Tibial nerve (tissue), 4 donors: ENCODE measurements at regions not wholly inside any gene's neighbourhood (a gene's known extent, or its start where the extent isn't known, plus 50 kb on each side); places are given as distances from the start of the nearest gene placed in this dataset.

ENCODE experiments used
- DNase-seq, 2 donors: peaks; one replicate each; pipeline ENCODE4 v3.0.0-alpha.2; 2019; ENCODE audit warnings: low spot score in 2 of 2
- H3K27ac ChIP-seq, 4 donors: fragments of 200-600 bp; sonication (generic) in 3 of 4; one replicate each; pipeline ENCODE4 v1.5.1; 2017 to 2019; ENCODE audit warnings: mild to moderate bottlenecking in 1 of 4
- H3K27me3 ChIP-seq, 2 donors: fragments of 200-600 bp; sonication (generic) in 1 of 2; one replicate each; pipeline versions ENCODE4 v1.5.1 to v1.6.0; 2017 to 2019
- H3K36me3 ChIP-seq, 3 donors: fragments of 200-600 bp; sonication (generic); one replicate each; pipeline ENCODE4 v1.5.1; 2018 to 2019
- H3K4me1 ChIP-seq, 4 donors: fragments of 200-600 bp; sonication (generic) in 3 of 4; one replicate each; pipeline ENCODE4 v1.5.1; 2017 to 2019
- H3K4me3 ChIP-seq, 4 donors: fragments of 200-600 bp; sonication (generic) in 3 of 4; one replicate each; pipeline ENCODE4 v1.5.1; 2017 to 2019; ENCODE audit warnings: mild to moderate bottlenecking in 1 of 4, moderate library complexity in 1 of 4
- H3K9me3 ChIP-seq, 4 donors: fragments of 200-600 bp; sonication (generic) in 3 of 4; one replicate each; pipeline ENCODE4 v1.5.1; 2017 to 2019
- EP300 ChIP-seq, 2 donors: sonication (generic); formaldehyde crosslinking; IDR thresholded peaks; one replicate each; pipeline ENCODE4 v1.6.1; 2017; ENCODE audit warnings: antibody characterized with exemption in 2 of 2, mild to moderate bottlenecking in 1 of 2
- POLR2A ChIP-seq, 2 donors: fragments of 450-650 bp; IDR thresholded peaks; one replicate each; pipeline ENCODE4 v1.6.1; 2017; ENCODE audit warnings: antibody characterized with exemption in 2 of 2, mild to moderate bottlenecking in 2 of 2, moderate library complexity in 2 of 2
- WGBS, 2 donors: methylation state at CpG; one replicate each; pipeline ENCODE4 v1.1.5; 2018; 5-methylcytosine and 5-hydroxymethylcytosine counted together
- TF ChIP-seq, protein P1 (sequence below), 5 experiments: fragments of 200-600 bp in 3 of 5; fragments of 450-650 bp in 2 of 5; sonication (generic) in 3 of 5; IDR thresholded peaks; one replicate each; pipeline ENCODE4 v1.5.1; 2016 to 2019; ENCODE audit warnings: antibody characterized with exemption in 5 of 5, mild to moderate bottlenecking in 3 of 5, moderate library complexity in 2 of 5

DNA sequence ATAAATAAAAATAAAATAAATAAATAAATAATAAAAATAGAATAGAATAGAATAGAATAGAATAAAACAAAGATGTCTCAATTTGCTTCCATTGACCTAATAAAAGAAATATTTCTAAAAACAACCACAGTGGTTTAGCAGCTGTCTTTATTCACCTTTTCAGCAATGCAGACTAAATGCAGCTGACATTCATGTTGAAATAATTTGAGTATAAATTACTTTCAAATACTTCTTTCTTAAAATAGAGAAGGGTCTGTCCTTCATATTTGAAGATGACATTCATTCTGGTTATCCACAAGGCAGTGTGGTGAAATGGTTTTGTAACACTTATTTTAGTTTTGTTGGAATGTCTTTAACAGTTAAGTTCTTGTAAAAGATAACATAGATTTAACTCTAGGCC lies 469.4 kb downstream of the IRS1 start:
- Histone ChIP-seq H3K4me3 (no peak overlapping the region), H3K9me3 (no peaks in the 10 kb centered on the region), H3K27ac (no peak overlapping the region), H3K4me1 (no peaks in the 10 kb centered on the region), H3K36me3 (no peaks in the 10 kb centered on the region), H3K27me3 (no peaks in the 10 kb centered on the region)
- no peak for DNase-seq
- TF ChIP-seq, protein P1, sequence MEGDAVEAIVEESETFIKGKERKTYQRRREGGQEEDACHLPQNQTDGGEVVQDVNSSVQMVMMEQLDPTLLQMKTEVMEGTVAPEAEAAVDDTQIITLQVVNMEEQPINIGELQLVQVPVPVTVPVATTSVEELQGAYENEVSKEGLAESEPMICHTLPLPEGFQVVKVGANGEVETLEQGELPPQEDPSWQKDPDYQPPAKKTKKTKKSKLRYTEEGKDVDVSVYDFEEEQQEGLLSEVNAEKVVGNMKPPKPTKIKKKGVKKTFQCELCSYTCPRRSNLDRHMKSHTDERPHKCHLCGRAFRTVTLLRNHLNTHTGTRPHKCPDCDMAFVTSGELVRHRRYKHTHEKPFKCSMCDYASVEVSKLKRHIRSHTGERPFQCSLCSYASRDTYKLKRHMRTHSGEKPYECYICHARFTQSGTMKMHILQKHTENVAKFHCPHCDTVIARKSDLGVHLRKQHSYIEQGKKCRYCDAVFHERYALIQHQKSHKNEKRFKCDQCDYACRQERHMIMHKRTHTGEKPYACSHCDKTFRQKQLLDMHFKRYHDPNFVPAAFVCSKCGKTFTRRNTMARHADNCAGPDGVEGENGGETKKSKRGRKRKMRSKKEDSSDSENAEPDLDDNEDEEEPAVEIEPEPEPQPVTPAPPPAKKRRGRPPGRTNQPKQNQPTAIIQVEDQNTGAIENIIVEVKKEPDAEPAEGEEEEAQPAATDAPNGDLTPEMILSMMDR (IDR thresholded peaks at IDR 0.05): no peak
- TF ChIP-seq EP300 (IDR thresholded peaks at IDR 0.05) (no peak), POLR2A (IDR thresholded peaks at IDR 0.05) (no peak)

DNA sequence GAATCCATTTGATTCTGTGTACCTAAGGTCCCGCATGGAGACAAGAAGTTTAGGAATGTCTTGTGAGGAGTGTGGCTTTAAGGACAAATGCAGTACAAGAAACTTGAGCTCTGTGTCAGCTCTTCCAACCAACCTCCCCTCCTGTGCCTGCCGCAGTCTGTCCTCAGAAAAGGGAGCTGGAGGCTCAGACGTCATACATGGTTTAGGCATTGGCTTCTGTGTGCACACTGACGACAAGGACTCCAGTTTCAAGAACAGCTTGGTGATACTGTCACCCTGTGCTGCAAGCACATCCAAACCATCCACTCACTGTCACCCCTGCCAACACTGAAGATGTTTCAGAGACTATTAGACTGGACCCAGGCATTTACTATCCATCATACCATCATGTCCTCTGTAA lies 470.4 kb downstream of the IRS1 start:
- Histone ChIP-seq H3K27ac (no peak overlapping the region), H3K9me3 (no peaks in the 10 kb centered on the region), H3K27me3 (no peaks in the 10 kb centered on the region), H3K4me1 (no peaks in the 10 kb centered on the region), H3K36me3 (no peaks in the 10 kb centered on the region), H3K4me3 (no peak overlapping the region)
- TF ChIP-seq EP300 (IDR thresholded peaks at IDR 0.05) (no peak), POLR2A (IDR thresholded peaks at IDR 0.05) (no peak)
- TF ChIP-seq, protein P1 (IDR thresholded peaks at IDR 0.05): no peak
- DNase-seq: no peak
- WGBS, 2 donors: 75 to 80% methylated on average over 4 of the region's 4 CpGs

DNA sequence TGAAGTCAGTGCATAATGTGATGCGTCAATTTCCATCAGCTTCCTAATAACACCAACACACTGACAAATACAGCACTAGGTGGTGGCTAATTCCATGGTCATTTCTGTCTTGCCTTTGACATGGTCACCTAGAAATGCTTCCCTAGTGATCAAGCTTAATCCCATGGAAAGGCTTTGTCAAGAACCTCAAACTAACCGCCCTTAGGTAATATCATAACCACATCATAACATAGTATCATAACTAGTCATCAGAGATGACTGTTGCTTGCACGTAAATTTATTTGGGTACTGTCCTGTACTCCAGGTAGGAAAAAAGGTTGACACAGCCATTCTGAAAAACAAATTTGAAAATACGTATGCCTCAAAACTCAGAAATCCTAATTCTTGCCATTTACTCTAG lies 471.8 kb downstream of the IRS1 start:
- Histone ChIP-seq H3K9me3 (no peaks in the 10 kb centered on the region), H3K27ac (no peak overlapping the region), H3K36me3 (no peaks in the 10 kb centered on the region), H3K4me1 (no peaks in the 10 kb centered on the region), H3K27me3 (no peaks in the 10 kb centered on the region), H3K4me3 (no peak overlapping the region)
- TF ChIP-seq EP300 (IDR thresholded peaks at IDR 0.05) (no peak), POLR2A (IDR thresholded peaks at IDR 0.05) (no peak)
- TF ChIP-seq, protein P1 (IDR thresholded peaks at IDR 0.05): no peak
- DNase-seq: no peak
- WGBS, 2 donors: 92 to 93% methylated on average over 4 of the region's 4 CpGs

DNA sequence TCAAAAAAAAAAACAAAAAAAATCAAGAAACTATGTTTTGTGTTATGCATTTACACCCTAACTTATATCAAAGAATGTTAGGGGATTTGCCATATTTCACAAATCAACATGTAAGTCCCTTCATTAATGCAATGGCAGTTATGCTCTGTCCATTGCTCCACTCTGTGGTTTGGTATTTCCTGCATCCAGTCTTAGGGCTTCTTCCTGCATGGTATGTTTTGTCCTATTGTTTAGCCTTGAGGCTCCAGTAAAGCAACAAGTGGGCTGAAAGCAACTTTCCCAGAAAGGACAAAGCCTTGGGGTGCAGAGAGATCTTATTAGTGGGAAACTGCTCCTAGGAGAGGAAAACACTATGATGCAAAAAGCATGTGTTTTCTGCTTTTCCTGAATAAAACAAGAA lies 474.1 kb downstream of the IRS1 start:
- Histone ChIP-seq H3K9me3 (no peaks in the 10 kb centered on the region), H3K27me3 (no peaks in the 10 kb centered on the region), H3K4me1 (no peaks in the 10 kb centered on the region), H3K36me3 (no peaks in the 10 kb centered on the region), H3K4me3 (no peak overlapping the region), H3K27ac (no peak overlapping the region)
- TF ChIP-seq EP300 (IDR thresholded peaks at IDR 0.05): no peak
- no peak for TF ChIP-seq POLR2A (IDR thresholded peaks at IDR 0.05)
- TF ChIP-seq, protein P1 (IDR thresholded peaks at IDR 0.05): no peak
- no peak for DNase-seq

DNA sequence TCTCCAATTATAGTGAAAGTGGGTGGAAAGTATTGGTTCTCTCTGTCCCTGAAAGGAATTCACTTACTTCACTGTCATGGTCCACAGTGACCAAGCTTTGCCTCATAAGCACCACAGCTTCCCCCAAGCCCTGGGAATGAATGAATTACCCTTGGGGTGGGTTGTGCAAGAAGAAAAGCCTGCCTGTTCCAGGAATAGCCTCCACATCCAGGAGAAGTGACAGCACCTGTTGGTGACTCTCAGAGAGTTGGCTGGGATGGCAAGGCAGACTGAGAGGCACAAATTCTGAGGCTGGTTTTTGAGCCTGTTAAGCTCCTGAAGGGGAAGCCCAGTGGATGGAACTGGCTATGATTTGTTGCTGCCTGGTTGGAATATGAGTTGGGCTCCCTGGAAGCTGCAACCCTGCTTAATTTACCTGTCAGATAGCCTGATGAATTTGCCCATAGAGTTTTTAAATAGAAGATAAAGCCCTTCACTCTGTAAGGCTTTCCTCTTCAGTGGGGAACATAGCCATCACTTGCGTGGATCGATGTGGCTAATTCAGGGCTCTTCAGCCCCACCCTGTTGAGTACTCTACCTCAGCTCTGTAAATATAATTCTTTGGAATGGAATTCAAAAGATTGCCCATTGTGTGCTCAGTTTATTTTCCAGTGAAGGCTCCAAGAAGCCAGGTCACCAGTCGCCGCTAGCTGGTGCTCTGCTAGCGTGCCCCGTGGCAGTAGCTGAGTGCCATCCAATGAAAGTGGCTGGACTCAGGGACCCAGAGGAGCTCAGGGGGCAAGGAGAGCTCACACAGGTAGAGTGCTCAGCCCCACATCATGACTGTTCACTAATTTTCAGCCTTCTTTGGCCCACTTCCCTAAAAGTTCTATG lies 479.3 kb downstream of the IRS1 start:
- H3K27ac ChIP-seq: no peak overlapping the region
- 93 to 95% methylated on average over 6 of the region's 6 CpGs for WGBS, 2 donors

More for the DNA sequence above, 479.3 kb downstream of the IRS1 start:
- no peaks in the 10 kb centered on the region for H3K27me3 ChIP-seq
- DNase-seq: no peak
- no peak overlapping the region for H3K4me3 ChIP-seq
- H3K9me3 ChIP-seq: no peaks in the 10 kb centered on the region
- H3K4me1 ChIP-seq: no peaks in the 10 kb centered on the region
- TF ChIP-seq, protein P1 (IDR thresholded peaks at IDR 0.05): no peak
- TF ChIP-seq EP300 (IDR thresholded peaks at IDR 0.05) (no peak), POLR2A (IDR thresholded peaks at IDR 0.05) (no peak)
- no peaks in the 10 kb centered on the region for H3K36me3 ChIP-seq
